C1 segment of cervical spinal cord (tissue), 14 donors: ENCODE measurements at regions not wholly inside any gene's neighbourhood (a gene's known extent, or its start where the extent isn't known, plus 50 kb on each side); places are given as distances from the start of the nearest gene placed in this dataset.
"Not testable (repeated sequence)": the region's sequence is repeated elsewhere in the genome, so short reads cannot be mapped to it uniquely, and the experiment has no call there.

Experiments
- DNase-seq, 14 donors: peaks; one replicate each; lab custom pipeline; 2025; lab: John Stamatoyannopoulos, UW

DNA sequence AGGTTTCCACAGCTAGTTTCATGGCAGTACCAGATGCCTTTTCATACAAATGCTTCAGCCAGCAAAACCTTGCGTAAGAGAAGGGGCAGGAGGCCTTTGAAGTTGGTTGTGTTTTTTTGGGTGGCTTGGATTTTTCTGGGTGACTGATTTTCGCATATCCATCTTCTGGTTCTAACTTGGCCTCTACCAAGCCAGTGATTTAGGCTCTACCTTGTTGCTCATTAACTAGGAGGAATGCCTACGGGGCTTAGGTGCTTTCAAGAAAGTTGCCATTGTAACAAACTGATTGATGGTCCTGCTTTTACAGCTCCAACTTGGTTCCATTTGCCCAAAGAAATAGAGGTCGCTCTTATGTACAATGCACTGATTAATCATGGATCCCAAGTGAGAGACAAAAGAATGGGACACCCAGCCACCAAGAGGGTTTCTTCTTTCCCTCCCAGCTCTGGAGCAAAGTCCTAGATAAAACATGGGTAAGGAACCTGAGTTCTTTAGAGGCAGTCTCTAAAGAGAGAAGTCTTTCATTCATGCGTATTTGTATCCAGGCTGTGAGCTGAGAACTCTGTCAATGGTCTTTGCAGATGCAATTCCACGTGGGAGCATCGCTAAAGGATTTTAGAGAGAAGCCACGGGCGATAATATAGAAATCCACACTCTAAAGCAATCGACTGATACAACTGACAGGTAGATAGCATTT is 92.1 kb upstream of the FGFR2 start:
- DNase-seq: no peak

DNA sequence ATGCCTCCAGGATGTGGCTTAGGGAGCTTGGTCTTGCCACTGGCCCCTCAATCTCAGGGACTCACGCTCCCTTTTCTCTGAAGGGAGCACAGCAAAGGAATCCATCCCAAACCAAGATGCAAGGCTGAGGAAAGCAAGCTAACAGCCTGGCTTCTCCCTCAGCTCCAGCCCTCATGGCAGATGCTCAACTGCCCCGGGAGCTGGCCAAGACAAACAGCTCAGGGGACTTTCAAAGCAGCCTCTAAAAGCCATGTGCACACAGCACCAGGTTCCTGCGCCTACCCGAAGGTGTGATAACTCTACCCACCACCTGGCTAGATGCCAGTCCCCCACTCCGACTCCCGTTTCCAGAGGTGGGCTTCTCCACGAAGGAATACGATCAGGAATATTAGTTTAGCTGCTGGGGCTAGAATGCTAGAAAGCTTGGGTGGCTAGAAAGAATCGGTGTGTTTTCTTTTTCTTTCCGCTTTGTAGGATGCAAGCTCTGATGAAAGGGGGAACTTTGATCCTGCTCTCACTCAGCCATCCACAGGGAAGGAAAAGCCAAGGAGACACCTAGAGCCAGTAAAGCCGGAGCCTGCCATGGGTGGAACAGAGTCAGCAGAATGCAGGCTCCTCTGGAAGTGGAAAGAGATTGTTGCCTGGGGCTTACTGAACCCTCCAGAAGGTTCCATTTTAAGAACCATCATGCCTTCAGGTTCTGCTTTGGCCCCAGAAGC is 89.0 kb upstream of the FGFR2 start:
- no peak for DNase-seq

DNA sequence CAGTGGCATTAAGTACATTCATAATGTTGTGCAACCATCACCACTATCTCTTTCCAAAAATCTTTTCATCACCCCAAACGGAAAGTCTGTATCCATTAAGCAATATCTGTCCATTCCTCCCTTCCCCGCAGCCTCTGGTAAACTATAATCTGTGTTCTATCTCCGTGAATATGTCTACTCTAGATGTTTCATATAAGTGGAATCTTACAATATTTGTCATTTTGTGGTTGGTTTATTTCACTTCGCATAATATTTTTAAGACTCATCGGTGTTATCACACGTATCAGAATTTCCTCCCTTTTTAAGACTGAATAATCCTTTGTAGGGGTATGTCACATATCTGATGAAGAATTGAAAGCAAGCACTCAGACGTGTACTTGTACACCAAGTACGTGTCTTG is 86.0 kb upstream of the FGFR2 start:
- DNase-seq: no peak

DNA sequence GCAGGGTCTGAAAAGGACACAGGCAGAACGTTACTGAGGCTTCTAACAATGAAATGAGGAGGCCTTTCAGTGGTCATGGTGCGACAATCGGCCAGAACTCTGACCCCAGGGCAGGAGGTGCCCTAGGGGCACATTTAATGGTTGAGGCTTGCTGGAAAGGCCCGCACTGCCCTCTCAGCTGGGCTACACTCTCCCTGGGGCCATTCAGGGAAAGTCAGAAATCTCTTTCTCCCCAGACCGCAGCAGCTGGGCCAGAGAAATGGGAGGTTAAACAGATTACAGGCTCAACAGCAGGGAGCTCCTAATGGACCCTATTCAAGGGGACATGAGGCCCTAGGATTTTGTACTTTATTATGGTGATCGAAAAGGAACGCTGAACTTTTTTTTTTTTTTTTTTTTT is 85.6 kb upstream of the FGFR2 start:
- DNase-seq: no peak

DNA sequence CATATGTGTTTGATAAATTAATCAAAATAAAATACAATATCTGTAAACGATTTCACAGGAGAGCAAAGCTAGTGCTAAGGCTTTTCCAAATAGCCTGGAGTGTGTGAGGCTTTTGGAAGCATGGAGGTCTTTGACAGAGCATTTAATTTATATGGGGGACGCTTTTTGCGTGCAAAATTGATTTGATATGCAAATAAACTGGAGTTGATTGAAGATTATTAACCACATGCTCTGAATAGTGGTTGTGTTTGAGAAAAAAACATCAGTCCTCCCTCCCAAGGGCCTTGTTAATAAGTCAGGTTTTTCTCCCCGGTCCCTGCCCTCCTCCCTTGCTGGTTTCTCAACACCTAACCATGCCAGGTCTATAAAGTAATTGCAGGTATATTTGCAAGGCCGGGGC is 85.1 kb upstream of the FGFR2 start:
- no peak for DNase-seq

DNA sequence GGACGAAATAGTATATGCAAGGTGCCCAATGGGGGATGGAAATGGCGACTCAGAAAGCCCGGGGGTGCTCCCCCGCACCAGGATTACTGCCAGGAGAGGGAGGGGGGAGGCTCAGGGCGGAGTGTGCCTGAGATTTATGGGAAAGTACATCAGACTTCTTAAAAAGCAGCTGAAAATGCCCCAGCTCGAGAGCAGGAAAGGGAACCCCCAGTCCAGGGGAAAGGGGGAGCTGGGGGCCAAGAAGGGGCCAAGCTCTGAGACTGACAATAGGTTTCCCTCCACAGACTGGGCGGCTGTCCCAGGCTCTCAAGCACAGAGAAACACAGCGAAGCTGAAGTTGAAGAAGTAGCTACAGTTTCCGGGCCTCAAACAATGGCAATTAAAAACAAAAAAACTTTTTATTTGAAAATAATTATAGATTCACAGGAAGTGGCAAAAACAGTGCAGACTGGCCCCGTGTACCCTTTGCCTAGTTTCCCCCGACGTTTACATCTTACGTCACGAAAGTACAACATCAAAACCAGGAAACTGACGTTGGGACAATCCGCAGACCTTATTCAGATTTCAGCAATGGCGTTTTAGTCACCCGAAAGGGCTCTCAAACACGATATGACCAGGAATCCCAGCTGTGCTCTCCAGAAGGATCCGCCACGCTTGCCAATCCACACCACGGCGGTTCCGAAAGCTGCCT is 83.9 kb upstream of the FGFR2 start:
- DNase-seq: peak in 5 of 14 donors; percentile 7 to 55 (median 20)

DNA sequence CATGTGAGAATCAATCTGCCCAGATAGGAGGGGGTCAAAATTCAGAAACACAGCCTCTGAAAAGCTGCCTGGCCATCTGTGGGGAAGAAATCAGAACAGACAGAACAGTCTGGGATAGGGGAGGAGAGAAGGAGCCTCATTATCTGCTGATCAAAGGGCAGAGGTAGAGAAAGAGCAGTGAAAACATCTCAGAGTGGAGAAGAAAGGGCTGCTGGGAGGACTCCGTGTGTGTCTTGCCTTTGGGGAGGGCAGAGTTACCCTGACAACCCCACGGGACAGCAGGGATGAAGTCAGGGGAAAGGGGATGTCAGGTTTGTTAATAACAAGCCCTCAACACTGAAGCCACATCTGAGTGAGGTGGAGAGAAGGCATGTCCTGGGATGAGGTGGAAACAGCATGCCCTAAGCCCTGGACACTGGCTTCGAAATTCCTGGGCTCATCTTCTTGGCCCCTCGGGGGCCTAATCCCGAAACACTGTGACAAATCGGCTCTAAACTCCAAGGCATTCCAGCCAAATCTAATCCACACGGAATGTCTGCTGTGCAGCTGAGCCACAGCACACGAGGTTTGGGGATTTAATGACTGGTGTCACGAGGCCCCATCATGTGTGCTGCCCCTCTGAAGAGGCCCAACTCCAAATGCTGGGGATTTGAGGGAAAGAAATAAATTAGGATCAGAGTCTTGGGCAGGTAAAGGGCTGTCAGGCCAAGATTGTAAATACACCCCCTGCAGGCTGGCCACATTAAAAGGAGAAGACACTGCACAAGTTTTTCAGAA is 82.8 kb upstream of the FGFR2 start:
- peak in 1 of 14 donors; percentile 8 for DNase-seq

DNA sequence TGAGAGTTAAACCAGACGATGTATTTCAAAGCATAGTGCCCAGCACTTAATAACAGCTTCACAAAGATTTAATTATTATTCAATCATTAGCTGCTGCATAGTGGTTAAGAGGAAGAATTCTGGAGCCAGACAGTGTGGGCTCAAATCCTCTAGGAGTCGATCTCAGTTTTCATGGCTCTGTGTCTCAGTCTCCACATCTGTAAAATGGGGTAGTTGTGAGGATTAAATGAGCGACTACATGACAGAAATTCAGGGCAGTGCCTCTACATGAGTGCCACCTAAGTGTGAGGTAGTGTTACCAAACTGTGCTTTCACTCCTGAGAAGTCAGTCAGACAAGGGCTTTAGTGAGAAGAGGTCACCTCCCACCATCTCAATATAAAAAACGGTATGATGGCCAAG is 81.7 kb upstream of the FGFR2 start:
- no peak for DNase-seq

DNA sequence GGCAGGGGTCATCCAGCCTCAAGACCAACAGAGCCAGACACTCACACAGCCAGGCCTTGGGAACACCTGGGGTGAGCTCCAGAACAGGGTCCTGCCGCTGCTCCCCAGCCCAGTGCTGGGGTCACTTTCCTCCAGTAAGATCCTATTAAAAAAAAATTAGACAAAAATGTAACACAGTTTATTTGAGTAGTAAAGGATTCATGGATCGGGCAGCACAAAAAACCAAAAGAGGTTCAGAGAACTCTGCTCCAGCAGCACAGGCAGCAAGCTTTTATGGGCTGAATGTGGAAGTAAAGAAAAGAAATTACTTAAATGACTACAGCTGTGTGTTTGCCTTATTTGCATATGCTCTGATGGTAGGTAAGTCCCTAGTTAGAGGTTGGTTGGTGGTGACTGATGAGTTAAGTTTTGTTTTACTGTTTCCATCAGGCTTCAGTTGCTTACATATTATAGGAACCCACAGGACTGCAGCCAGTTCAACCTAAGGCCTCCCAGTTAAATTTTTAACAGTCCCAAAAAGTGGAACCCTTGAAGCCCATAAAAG is 80.5 kb upstream of the FGFR2 start:
- DNase-seq: no peak

DNA sequence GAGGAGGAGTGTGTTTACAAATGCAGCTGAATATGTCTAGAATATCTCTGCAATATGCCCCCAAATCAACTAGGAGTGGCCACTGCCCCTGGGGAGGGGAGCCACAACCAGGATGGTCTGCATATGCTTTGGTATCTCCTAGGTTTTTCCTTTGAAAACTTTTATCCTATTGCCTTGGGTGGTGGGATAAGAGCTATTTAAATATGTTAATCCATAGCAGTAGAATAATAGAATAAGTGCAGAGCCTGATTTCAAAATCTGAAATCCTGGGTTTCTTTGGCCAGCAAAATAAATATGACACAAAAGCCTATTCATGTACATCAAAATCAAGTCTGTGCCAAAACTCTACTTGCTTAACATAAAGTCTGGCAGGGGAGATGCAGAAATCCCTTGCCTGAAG is 79.6 kb upstream of the FGFR2 start:
- no peak for DNase-seq

DNA sequence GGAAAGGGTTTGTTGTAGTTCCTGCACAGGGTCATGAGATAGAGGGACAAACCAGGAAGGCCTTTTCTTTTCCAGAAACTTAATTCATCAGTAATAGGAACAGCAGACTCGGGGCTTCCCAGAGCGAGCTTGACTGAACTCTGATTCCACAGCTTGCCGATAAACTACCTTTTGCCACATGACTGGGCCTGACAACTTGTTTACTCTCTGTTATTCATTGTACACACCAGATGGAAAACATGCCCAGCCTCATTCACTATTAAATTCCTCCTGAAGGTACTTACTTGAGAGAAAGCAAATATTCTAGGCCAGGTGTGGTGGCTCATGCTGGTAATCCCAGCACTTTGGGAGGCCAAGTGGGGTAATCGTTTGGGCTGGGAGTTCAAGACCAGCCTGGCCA is 77.1 kb upstream of the FGFR2 start:
- DNase-seq: no peak

DNA sequence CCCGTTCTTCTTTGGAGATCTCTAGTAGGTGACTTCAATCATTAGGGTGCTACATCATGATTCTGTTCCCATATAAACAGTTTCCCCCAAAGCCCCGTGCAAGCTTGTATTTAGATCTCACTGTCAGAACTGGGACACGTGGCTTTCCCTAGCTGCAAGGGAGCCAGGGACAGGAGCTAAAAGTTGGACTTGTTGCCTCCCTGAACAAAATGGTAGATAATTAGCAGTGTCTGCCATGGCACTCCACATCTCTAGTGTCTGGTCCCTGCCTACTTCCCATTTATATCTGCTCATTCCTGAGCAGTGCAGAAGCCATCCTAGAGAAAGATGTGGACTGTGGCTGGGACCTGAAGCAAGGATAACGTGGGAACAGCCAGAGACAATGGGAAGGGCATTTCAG is 76.6 kb upstream of the FGFR2 start:
- no peak for DNase-seq

DNA sequence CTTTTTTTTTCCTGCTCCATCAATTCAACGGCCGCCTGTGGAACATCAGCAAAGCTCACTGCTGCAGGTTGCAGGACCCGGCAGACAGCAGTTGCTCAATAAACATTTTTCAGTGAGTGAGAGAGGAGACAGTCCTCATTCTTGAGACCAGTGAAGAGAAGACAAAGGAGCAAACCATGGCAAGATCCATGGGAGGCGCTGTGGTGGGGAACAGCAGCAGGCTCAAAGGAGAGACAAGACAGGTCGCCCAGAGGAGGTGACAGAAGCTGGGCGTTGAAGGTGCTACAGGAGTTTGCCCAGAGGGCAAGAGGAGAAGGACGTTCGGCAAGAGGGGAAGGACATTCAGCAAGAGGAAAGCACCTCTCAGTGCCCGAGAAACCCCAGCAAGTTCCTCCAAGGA is 74.5 kb upstream of the FGFR2 start:
- DNase-seq: no peak

DNA sequence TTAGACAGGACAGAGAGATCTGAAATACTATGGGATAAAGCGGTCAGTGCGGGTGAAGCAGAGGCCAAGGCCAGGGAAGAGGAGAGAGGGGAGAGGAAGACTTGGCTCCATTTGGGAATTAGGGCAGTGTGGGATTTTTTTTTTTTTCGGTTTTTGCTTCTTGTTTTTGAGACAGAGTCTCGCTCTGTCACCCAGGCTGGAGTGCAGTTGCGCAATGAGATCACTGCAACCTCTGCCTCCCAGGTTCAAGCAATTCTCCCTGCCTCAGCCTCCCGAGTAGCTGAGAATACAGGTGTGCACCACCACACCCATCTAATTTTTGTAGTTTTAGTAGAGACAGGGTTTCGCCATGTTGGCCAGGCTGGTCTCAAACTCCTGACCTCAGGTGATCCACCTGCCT is 71.6 kb upstream of the FGFR2 start:
- not testable (repeated sequence) for DNase-seq

DNA sequence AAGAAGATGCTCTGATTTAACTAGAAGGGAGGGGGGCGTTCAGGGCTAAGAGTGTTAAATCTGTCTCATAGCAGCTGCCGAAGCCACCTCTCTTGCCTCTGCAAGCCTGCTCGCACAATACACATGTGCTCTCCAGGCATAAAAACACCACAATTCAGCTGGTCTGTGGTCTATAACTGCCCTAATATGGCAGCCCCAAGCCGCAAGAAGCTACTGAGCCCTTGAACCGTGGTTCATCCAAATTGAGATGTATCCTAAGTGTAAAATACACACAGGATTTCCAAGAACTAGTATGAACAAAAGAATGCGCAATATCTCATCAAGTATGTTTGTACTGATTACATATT is 70.8 kb upstream of the FGFR2 start:
- no peak for DNase-seq

DNA sequence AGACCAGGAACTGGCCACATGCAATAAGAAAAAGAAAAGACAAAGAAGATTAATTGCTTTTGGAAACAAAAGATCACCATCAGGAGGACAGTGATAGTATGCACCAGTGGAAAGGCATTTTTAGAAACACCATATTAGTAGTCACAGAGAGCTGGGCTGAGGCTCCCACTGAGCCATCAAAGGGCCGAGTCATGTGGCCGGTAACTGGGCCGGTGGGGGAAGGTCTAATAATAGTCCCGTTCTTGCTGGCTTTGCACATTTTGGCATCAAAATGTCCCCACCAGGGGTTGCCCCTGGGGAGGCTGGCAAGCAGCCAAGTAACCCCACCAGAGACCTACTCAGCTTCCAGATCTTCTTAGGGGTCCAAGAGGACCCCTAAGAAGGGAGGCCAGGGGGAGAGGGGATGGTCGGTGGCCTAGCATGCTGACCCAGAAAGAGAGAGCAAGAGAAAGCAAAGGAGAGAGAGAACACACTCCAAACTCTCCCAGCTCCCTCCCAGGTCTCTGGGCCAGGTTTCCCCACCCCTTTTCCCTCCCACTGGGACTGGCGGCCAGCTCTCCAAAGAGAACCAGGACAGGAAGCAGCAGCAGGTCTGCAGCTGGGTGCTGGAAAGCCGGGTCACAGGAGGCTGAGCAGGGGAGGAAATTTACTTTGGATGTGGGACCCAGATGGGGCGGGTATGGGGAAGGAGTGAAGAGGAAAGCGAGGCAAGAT is 70.2 kb upstream of the FGFR2 start:
- peak in 11 of 14 donors; percentile 4 to 82 (median 51) for DNase-seq

DNA sequence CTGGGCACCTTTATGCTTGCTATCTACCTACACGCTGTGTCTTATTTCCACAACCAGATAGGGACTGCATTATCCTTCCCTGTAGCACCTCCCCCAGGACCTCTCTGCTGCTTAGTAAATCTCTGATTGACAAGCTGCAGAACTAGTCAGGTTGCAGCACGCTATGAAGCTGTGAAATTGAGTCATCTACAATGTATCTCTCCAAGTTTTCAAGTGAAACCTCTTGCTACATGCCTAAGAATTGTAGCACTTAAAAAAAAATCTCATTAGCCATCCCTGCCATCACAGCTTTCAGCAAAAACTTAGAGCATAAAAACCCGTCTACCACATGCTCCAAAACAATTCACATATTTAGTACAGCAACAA is 69.7 kb upstream of the FGFR2 start:
- no peak for DNase-seq

DNA sequence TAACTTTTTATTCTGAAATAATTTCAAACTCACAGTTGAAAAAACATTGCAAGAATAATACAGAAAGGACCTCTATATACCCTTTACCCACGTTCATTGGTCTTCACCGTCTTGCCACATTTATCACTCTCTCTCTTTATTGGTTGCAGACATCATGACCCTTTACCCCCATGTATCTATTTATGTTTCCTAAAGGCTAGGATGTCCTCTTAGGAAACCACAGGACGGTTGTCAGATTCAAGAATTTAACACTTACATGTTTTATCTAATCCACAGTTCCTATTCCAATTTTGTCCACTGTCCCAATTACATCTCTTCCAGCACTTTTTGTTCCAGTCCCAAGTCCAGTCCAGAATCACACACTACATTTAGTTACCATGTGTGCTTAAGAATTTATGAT is 67.6 kb upstream of the FGFR2 start:
- DNase-seq: no peak

DNA sequence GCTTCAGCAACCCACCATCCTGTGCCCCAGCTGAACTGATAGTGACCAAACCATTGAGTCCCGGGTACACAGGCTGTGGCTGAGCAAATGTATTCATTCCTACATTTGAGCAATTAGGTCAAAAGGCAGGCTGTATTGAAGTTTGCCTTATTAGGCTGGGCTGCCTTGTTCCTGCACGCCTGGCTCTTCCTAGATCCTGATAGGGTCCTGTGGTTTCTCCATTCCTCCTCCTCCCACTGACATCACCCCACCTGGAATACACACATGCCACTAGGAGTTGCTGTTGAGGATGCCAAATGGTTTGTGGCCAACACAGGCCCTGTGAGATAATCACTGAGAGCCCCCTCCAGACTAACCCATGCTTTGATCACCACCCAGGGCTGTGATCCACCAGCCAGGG is 66.4 kb upstream of the FGFR2 start:
- DNase-seq: no peak

DNA sequence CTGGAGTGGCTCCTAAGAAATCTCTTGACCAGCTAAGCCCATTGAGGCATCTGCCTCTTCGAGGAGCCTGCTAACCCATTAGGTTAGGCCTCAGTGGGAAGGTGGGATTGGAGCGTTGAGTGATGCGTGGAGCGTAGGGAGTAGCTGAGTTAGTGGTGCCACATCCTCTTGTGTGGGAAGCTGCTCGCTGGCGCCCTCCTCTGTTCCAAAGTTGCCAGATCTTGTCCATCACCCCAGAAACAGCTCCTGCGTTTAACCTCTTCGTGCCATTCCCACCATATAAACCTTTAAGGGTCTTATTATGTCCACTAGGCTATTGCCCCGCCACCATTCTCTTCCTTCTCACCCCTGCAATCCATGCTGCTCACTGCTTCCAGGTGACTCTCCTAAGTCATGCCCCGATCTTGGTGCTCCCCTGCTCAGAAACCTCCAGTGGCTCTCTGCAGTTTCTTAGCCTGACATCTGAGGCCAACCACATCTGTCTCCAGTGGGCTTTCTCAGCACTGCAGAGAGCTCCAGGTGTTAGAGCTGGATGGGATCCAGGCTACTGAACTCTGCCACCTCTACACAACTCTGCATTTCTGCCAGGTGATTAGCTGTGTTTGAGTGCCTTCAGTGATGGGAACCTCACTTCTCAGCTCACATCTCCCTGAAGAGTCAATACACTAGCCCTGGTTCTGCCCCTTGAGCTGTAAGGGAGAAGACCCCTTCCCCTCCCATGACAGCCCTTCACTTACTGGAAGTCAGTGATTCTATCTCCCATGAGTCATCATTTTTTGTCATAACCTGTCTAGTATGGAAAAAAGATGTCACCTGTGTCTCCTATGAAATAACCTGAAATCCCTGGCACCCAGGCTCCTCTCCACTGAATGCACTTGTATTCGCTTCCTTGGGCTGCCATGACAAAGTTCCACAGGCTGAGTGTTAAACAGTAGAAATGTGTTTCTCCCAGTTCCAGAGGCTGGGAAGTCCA is 65.0 kb upstream of the FGFR2 start:
- peak in 6 of 14 donors; percentile 11 to 44 (median 24) for DNase-seq
